Spleen (tissue), 11 donors: ENCODE measurements at regions not wholly inside any gene's neighbourhood (a gene's known extent, or its start where the extent isn't known, plus 50 kb on each side); places are given as distances from the start of the nearest gene placed in this dataset.

ENCODE experiments used
- DNase-seq: peaks from one replicate; pipeline ENCODE4 v3.0.0-alpha.2; 2020
- H3K27ac ChIP-seq, 8 donors: fragments of 200-600 bp; sonication (generic) in 7 of 8; 1 replicate in 4 of 8; 2 replicates in 4 of 8; pipeline versions ENCODE4 v1.5.0 to v1.8.0; 2016 to 2021; ENCODE audit warnings: inconsistent platforms in 4 of 8, mild to moderate bottlenecking in 4 of 8, moderate library complexity in 1 of 8
- H3K27me3 ChIP-seq, 7 donors: fragments of 200-600 bp; sonication (generic) in 6 of 7; replicated peaks in 1 of 7; 1 replicate in 4 of 7; 2 replicates in 3 of 7; pipeline versions ENCODE4 v1.5.0 to v1.8.0; 2016 to 2021; ENCODE audit warnings: inconsistent platforms in 3 of 7, mild to moderate bottlenecking in 1 of 7
- H3K36me3 ChIP-seq, 6 donors: fragments of 200-600 bp; sonication (generic) in 5 of 6; 1 replicate in 4 of 6; 2 replicates in 2 of 6; pipeline versions ENCODE4 v1.5.0 to v1.8.0; 2016 to 2021; ENCODE audit warnings: inconsistent platforms in 2 of 6
- H3K4me1 ChIP-seq, 6 donors: fragments of 200-600 bp; sonication (generic) in 5 of 6; 1 replicate in 3 of 6; 2 replicates in 3 of 6; pipeline versions ENCODE4 v1.5.0 to v1.8.0; 2016 to 2021; ENCODE audit warnings: inconsistent platforms in 3 of 6
- H3K4me3 ChIP-seq, 8 donors: fragments of 200-600 bp; sonication (generic) in 7 of 8; 1 replicate in 4 of 8; 2 replicates in 4 of 8; pipeline versions ENCODE4 v1.5.0 to v1.8.0; 2016 to 2021; ENCODE audit warnings: inconsistent platforms in 4 of 8, mild to moderate bottlenecking in 4 of 8, moderate library complexity in 2 of 8
- H3K9me3 ChIP-seq, 8 donors: fragments of 200-600 bp; sonication (generic) in 7 of 8; 1 replicate in 4 of 8; 2 replicates in 4 of 8; pipeline versions ENCODE4 v1.5.0 to v1.8.0; 2016 to 2021; ENCODE audit warnings: inconsistent platforms in 4 of 8
- POLR2A ChIP-seq, 3 donors: fragments of 450-650 bp; IDR thresholded peaks; one replicate each; pipeline ENCODE4 v1.5.1; 2017; ENCODE audit warnings: antibody characterized with exemption in 3 of 3, mild to moderate bottlenecking in 1 of 3
- POLR2AphosphoS5 ChIP-seq, 3 donors: sonication (generic); formaldehyde crosslinking; IDR thresholded peaks; one replicate each; pipeline ENCODE4 v1.5.1; 2017; ENCODE audit warnings: antibody characterized with exemption in 3 of 3
- WGBS, 5 donors: extraction: QIAGEN DNeasy Blood & Tissue Kit in 3 of 5; methylation state at CpG; one replicate each; pipeline versions ENCODE4 v1.1.5 to v1.1.7; 2013 to 2018; 5-methylcytosine and 5-hydroxymethylcytosine counted together
- intact Hi-C: fragments of 100-400 bp; cut with DNase I; formaldehyde crosslinking; loops from one replicate; pipeline ENCODE4 v1.15.0; 2023; ENCODE audit warnings: low total_unique reads
- TF ChIP-seq, protein P1 (sequence below), 11 experiments: fragments of 200-600 bp in 7 of 11; fragments of 450-650 bp in 4 of 11; sonication (generic) in 4 of 11; IDR thresholded peaks in 8 of 11; conservative IDR thresholded peaks in 3 of 11; 1 replicate in 7 of 11; 2 replicates in 4 of 11; pipeline versions ENCODE4 v1.4.0 to v1.8.0; 2016 to 2021; ENCODE audit warnings: antibody characterized with exemption in 11 of 11, inconsistent platforms in 4 of 11, mild to moderate bottlenecking in 1 of 11
- donor health status: healthy with polysubstance abuse.
- donor health status: DM: no; HTN: no; CAD: no; lungs with moderate emphysema.
- donor health status: DM: no; HTN: no; CAD: no.
- donor health status: Bipolar disorder and iron deficiency.
- donor health status: healthy.
- donor health status: DM: no; HTN: no; CAD: no.
- donor health status: DM: yes; HTN: yes; CAD: no.

DNA sequence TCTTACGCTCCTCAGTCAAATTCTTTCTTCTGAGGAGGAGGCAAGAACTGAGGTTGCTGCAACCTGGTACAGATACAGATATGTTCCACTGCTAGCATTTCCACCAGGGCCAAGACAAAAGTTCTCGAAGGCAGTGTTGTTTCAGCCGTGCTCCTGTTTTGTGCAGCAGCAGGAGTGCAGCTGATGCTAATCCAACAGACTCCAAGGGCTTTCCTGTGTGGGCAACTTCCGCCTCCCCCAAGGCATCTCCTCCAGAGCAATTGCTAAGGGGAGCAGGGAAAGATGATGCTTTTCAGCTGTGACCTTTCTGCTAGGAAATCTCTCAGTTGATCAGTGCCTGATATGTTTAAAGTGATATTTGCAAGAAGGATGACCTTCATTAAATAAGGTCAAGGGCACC is 52.6 kb upstream of the DAPL1 start:
- H3K27me3 ChIP-seq, result peaks cover 0 to 27% (median 0%) of the 10 kb centered on the region in 7 donors
- intact Hi-C loops, result loop anchor here (5.0 to 10.0 kb wide), 2 partner anchors 278 to 710 kb away; no protein-coding TSS in a partner anchor
- H3K9me3 ChIP-seq, result no peaks in the 10 kb centered on the region
- H3K4me3 ChIP-seq, result no peak overlapping the region
- no peaks in the 10 kb centered on the region for H3K36me3 ChIP-seq
- peaks cover 0 to 15% (median 7%) of the 10 kb centered on the region in 6 donors for H3K4me1 ChIP-seq
- H3K27ac ChIP-seq, result no peak overlapping the region
- DNase-seq, result no peak
- no peak for TF ChIP-seq POLR2A (IDR thresholded peaks at IDR 0.05)
- TF ChIP-seq POLR2AphosphoS5 (IDR thresholded peaks at IDR 0.05), result no peak
- TF ChIP-seq, protein P1, sequence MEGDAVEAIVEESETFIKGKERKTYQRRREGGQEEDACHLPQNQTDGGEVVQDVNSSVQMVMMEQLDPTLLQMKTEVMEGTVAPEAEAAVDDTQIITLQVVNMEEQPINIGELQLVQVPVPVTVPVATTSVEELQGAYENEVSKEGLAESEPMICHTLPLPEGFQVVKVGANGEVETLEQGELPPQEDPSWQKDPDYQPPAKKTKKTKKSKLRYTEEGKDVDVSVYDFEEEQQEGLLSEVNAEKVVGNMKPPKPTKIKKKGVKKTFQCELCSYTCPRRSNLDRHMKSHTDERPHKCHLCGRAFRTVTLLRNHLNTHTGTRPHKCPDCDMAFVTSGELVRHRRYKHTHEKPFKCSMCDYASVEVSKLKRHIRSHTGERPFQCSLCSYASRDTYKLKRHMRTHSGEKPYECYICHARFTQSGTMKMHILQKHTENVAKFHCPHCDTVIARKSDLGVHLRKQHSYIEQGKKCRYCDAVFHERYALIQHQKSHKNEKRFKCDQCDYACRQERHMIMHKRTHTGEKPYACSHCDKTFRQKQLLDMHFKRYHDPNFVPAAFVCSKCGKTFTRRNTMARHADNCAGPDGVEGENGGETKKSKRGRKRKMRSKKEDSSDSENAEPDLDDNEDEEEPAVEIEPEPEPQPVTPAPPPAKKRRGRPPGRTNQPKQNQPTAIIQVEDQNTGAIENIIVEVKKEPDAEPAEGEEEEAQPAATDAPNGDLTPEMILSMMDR (IDR thresholded peaks at IDR 0.05 in 8 of 11, conservative IDR thresholded peaks at IDR 0.05 in 3 of 11), result no peak
- WGBS, 5 donors, result 68 to 86% (median 76%) methylated on average over 4 of the region's 4 CpGs

- intact Hi-C loops, result loop anchor here (5.0 to 10.0 kb wide), 2 partner anchors 279 to 711 kb away; no protein-coding TSS in a partner anchor
- TF ChIP-seq POLR2AphosphoS5 (IDR thresholded peaks at IDR 0.05) (no peak), POLR2A (IDR thresholded peaks at IDR 0.05) (no peak)
- TF ChIP-seq, protein P1 (IDR thresholded peaks at IDR 0.05 in 8 of 11, conservative IDR thresholded peaks at IDR 0.05 in 3 of 11), result no peak
- H3K27ac ChIP-seq, result no peak overlapping the region
- no peaks in the 10 kb centered on the region for H3K9me3 ChIP-seq
- WGBS, 5 donors, result 81 to 86% (median 85%) methylated on average over 4 of the region's 4 CpGs
- no peaks in the 10 kb centered on the region for H3K36me3 ChIP-seq
- H3K27me3 ChIP-seq, result peaks cover 0 to 36% (median 0%) of the 10 kb centered on the region in 7 donors
- H3K4me3 ChIP-seq, result no peak overlapping the region
- DNase-seq, result no peak
- peaks cover 0 to 15% (median 7%) of the 10 kb centered on the region in 6 donors for H3K4me1 ChIP-seq
Measured at GRCh38 chr2:158743466-158743865, 51.7 kb upstream of the DAPL1 start.

- Histone ChIP-seq H3K27ac (no peak overlapping the region), H3K9me3 (no peaks in the 10 kb centered on the region), H3K36me3 (no peaks in the 10 kb centered on the region), H3K27me3 (peaks cover 0 to 40% (median 0%) of the 10 kb centered on the region in 7 donors), H3K4me3 (no peak overlapping the region), H3K4me1 (peaks cover 0 to 15% (median 7%) of the 10 kb centered on the region in 6 donors)
- DNase-seq, result no peak
- no peak for TF ChIP-seq POLR2AphosphoS5 (IDR thresholded peaks at IDR 0.05)
- TF ChIP-seq POLR2A (IDR thresholded peaks at IDR 0.05), result no peak
- TF ChIP-seq, protein P1 (IDR thresholded peaks at IDR 0.05 in 8 of 11, conservative IDR thresholded peaks at IDR 0.05 in 3 of 11), result no peak
- intact Hi-C loops, result loop anchor here (5.0 to 10.0 kb wide), 2 partner anchors 279 to 712 kb away; no protein-coding TSS in a partner anchor
Measured at GRCh38 chr2:158743879-158744278, 51.2 kb upstream of the DAPL1 start.

- peaks cover 0 to 47% (median 0%) of the 10 kb centered on the region in 7 donors for H3K27me3 ChIP-seq
- WGBS, 5 donors, result 59 to 65% (median 61%) methylated on average over 16 of the region's 16 CpGs
- H3K27ac ChIP-seq, result no peak overlapping the region
- H3K36me3 ChIP-seq, result no peaks in the 10 kb centered on the region
- no peak for DNase-seq
- intact Hi-C loops, result loop anchor here (10.0 kb wide), 1 partner anchor 280 kb away; no protein-coding TSS in a partner anchor
- no peaks in the 10 kb centered on the region for H3K9me3 ChIP-seq
- peaks cover 0 to 15% (median 7%) of the 10 kb centered on the region in 6 donors for H3K4me1 ChIP-seq
- H3K4me3 ChIP-seq, result no peak overlapping the region
- TF ChIP-seq, protein P1 (IDR thresholded peaks at IDR 0.05 in 8 of 11, conservative IDR thresholded peaks at IDR 0.05 in 3 of 11), result peak in 7 of 11 experiments; percentile 21 to 53 (median 32)
- TF ChIP-seq POLR2A (IDR thresholded peaks at IDR 0.05), result no peak
Measured at GRCh38 chr2:158745067-158745865, 49.9 kb upstream of the DAPL1 start.
